AG04449 (cell line): ENCODE measurements at regions not wholly inside any gene's neighbourhood (a gene's known extent, or its start where the extent isn't known, plus 50 kb on each side); places are given as distances from the start of the nearest gene placed in this dataset.

Experiments used
- CTCF ChIA-PET: fragments of 350-600 bp; formaldehyde crosslinking; extraction: SDS; loops from one replicate; lab custom pipeline; 2021; ENCODE audit warnings: antibody characterized with exemption; lab: Yijun Ruan, JAX
- POLR2A ChIA-PET: fragments of 400-600, 350-600 bp; formaldehyde crosslinking; extraction: SDS; loops from one replicate; lab custom pipeline; 2020; ENCODE audit warnings: antibody characterized with exemption, inconsistent platforms; lab: Yijun Ruan, JAX
- DNase-seq: peaks from one replicate; pipeline ENCODE4 v3.0.0-alpha.2; 2010; ENCODE audit warnings: low read depth, low spot score
- H3K4me3 ChIP-seq: 2 replicates; pipeline ENCODE4 v1.5.1; 2011; ENCODE audit warnings: low read depth, mild to moderate bottlenecking, control low read depth, low read length
- TF ChIP-seq, protein P1 (sequence below): IDR thresholded peaks from one replicate; pipeline ENCODE4 v1.5.1; 2011; ENCODE audit warnings: mild to moderate bottlenecking, moderate library complexity, low read length, control low read depth, inconsistent platforms; ENCODE audit not compliant: insufficient read depth; ENCODE audit errors: missing control alignments

DNA sequence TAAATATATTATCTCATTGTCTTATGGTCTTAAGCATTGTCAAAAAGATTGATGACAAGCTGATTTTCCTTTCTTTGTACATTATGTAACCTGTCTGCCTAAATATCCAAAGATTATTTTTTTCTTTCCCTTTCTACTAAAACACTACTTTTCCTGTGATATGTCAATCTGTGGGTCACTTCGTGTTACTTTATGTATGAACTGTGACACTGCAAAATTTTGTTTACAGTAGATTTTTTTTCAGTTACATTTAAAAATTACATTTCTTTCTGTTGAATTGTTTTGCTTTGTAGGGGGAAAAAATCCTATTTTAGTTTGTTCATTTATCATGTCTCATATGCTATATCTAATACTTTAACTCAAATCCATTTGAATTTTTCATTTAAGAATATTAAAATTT, 392.3 kb upstream of the ATXN7L3B start:
- no peak for DNase-seq
- ChIA-PET CTCF (no interaction called here), POLR2A (no interaction called here)

DNA sequence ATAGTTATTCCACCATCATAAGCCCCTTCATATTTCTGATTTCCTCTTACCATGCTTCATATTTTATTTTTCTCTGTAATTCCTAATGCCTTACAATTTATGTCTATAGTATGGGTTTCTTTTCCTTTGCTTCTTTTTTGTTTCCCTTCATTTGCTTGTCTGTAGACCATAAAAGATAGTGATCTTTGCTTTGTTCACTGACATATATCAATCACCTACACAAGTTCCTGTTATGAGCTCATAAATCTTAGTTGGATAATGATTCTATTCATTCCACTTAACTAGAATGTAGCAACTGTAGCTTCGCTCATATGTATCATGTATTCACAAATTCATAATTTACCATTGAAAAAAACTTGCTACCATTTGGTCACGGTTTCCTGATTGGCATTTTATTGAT, 388.8 kb upstream of the ATXN7L3B start:
- TF ChIP-seq, protein P1, sequence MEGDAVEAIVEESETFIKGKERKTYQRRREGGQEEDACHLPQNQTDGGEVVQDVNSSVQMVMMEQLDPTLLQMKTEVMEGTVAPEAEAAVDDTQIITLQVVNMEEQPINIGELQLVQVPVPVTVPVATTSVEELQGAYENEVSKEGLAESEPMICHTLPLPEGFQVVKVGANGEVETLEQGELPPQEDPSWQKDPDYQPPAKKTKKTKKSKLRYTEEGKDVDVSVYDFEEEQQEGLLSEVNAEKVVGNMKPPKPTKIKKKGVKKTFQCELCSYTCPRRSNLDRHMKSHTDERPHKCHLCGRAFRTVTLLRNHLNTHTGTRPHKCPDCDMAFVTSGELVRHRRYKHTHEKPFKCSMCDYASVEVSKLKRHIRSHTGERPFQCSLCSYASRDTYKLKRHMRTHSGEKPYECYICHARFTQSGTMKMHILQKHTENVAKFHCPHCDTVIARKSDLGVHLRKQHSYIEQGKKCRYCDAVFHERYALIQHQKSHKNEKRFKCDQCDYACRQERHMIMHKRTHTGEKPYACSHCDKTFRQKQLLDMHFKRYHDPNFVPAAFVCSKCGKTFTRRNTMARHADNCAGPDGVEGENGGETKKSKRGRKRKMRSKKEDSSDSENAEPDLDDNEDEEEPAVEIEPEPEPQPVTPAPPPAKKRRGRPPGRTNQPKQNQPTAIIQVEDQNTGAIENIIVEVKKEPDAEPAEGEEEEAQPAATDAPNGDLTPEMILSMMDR: no peak
- no peak for DNase-seq
- ChIA-PET CTCF (no interaction called here), POLR2A (no interaction called here)
- H3K4me3 ChIP-seq: no peak overlapping the region

More for the DNA sequence above, 392.3 kb upstream of the ATXN7L3B start:
- TF ChIP-seq, protein P1: no peak
- no peak overlapping the region for H3K4me3 ChIP-seq

DNA sequence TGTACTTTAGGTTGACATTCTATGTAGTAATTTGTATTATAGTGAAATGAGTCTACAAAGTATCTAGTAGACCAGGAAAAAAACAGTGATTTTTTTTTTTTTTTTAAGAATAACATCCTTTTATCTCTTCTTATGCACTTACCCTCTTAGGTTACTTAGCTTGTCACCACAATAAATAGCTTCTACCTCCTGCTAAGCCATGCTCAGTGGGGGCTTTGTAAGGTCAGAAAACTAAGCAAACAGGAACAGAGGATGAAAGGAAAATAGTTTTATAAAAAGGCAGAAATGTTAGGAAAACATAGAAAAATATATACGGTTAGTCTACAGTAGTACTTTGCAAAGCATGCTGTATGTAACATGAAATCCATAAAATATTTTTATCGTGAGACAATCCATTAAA, 385.3 kb upstream of the ATXN7L3B start:
- DNase-seq: no peak
- ChIA-PET POLR2A (no interaction called here), CTCF (no interaction called here)
- H3K4me3 ChIP-seq: no peak overlapping the region
- TF ChIP-seq, protein P1: no peak

DNA sequence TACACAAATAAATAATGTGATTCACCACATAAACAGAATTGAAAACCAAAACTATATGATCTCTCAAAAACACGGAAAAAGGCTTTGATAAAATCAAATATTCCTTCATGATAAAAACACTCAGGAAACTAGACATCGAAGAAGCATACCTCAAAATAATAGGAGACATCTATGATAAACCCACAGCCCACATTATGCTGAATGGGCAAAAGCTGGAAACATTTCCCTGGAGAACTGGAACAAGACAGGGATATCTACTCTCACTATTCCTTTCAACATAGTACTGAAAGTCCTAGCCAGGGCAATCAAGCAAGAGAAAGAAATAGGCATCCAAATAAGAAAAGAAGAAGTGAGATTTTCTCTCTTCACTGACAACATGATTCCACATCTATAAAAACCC, 371.5 kb upstream of the ATXN7L3B start:
- CTCF ChIA-PET: no interaction called here
- POLR2A ChIA-PET: no interaction called here
- no peak overlapping the region for H3K4me3 ChIP-seq
- TF ChIP-seq, protein P1: no peak
- no peak for DNase-seq

DNA sequence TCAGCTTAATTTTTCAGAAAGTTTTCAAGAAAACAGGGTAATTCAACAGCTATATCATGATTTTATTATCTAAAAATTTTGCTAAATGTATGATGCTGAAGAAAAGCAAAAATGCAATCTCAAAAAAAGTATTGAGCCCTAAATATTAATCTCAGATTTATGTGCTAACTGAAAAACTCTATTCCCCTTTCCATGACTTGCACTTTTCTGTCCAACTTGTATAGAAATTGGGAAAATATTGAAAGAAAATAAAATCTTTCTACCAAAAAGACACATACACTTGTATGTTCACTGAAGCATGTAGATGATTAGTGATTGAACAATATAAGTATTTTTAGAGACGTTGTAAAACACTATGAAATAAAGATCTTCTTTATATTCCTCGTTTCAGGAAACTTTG, 368.0 kb upstream of the ATXN7L3B start:
- TF ChIP-seq, protein P1: no peak
- no peak for DNase-seq
- ChIA-PET POLR2A (no interaction called here), CTCF (no interaction called here)
- no peak overlapping the region for H3K4me3 ChIP-seq

DNA sequence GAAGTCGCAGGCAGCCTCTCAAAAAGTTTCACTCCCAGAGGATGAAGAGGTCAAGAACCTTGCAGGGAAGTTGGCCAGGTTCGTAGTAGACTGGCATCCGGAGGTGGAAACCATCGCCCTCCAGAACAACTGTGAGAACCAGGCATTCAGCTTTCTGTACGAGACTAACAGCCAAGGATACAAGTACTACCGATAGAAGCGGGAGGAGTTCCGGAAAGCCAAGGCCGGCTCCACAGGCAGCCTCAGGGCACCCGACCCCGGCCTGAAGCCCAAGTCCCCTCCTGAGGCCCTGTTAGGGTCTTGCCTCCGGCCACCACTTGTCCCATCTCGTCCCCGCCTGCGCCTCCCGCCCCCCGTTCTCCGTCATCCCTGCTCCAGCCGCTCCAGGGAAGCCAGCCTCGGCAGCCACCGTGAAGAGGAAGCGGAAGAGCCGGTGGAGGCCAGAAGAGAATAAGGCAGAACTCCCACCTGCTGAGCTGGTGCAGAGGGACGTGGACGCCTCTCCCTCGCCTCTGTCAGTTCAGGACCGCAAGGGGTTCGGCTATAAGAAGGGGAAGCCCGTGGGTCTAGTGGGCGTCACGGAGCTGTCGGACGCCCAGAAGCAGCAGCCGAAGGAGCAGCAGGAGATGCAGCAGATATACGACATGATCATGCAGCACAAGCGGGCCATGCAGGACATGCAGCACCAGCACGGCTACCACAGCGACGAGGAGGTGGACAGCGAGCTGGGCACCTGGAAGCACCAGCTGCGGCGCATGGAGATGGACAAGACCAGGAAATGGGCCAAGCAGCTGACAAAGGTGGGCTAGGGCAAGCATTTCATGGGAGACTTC, 366.8 kb upstream of the ATXN7L3B start:
- H3K4me3 ChIP-seq: no peak overlapping the region
- CTCF ChIA-PET: no interaction called here
- no peak for DNase-seq
- POLR2A ChIA-PET: no interaction called here
- TF ChIP-seq, protein P1: no peak
